ENCODE measurements at regions not wholly inside any gene's neighbourhood (a gene's known extent, or its start where the extent isn't known, plus 50 kb on each side); places are given as distances from the start of the nearest gene placed in this dataset.
"Not testable (repeated sequence)": the region's sequence is repeated elsewhere in the genome, so short reads cannot be mapped to it uniquely, and the experiment has no call there.

DNA sequence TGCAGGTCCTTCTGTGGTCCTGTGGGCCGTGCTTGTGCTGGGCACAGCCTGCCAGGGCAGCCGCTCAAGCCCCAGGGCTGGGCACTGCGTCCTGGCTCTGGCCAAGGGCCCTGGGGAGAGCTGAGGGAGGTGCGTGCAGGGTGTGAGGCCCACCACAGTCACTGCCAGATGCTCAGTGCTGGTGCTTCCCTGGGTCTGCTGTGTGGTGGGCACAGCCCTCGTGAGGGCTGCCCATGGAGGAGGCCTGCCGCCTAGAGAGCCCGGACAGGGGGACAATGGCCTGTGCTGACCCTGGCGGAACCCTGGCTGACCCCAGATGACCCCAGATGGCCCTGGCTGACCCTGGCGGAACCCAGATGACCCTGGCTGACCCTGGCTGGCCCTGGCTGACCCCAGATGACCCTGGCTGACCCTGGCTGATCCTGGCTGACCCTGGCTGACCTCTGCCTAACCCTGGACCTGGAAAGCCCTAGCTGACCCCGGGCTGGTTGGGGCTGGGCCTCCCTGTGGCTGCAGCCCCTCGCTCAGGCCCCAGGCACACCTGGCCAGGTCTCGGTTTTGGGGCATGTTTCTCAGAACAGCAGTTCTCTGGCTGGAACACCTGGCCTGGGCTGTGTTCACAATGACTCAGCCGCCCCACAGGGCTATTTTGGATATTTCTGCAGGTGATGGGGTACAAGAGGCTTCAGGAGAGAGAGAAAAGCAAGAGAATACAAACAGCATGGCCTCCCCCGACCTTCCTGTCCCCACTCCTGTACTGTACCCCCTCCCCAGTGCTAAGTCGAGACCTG is 55.4 kb downstream of the TMEM121 start:
- no peak for DNase-seq (ENCODE audit: low read depth, low spot score)

DNA sequence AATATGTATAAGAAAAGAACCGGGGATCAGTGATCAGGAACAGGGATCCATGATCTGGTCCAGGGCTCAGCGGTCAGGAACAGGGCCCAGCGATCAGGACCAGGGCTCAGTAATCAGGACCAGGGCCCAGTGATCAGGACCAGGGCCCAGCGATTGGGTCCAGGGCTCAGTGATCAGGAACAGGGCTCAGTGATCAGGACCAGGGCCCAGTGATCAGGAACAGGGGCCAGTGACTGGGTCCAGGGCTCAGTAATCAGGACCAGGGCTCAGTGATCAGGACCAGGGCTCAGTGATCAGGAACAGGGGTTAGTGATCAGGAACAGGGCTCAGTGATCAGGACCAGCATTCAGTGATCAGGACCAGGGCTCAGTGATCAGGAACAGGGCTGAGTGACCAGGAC is 56.3 kb downstream of the TMEM121 start:
- DNase-seq (ENCODE audit: low read depth, low spot score), result peak; percentile 1

DNA sequence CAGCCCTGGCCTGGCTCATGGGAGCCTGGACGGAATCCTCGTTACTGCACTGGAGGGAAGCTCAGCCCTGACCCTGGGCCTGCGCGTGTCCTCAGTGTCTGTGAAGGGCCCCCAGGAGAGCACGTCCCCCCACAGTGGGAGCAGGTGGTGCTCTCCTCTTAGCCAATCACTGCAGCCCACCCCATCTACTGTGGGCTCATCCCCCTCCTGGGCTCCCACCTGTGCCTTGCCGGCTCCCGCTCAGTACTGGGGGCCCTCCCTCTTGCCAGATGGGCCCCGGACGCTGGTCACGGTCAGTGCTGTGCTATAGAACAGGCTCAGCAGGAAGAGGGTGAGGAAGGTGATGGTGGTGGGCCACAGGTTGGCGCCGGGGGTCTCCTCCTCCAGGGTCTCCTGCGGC is 57.5 kb downstream of the TMEM121 start:
- not testable (repeated sequence) for DNase-seq (ENCODE audit: low read depth, low spot score)

DNA sequence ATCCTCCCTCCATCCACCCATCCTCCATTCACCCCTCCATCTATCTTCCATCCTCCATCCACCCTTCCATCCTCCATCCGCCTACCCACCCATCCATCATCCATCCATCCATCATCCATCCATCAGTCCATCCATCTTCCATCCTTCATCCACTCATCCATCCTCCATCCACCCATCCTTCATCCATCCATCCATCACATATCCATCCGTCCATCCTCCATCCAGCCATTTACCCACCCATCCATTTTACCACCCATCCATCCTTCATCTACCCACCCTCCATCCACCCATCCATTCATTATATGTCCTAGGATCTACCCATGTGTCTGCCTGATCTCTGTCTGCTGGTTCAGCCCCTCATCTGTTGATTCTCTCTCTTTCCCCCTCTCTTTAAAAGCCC is 58.9 kb downstream of the TMEM121 start:
- not testable (repeated sequence) for DNase-seq (ENCODE audit: low read depth, low spot score)

DNA sequence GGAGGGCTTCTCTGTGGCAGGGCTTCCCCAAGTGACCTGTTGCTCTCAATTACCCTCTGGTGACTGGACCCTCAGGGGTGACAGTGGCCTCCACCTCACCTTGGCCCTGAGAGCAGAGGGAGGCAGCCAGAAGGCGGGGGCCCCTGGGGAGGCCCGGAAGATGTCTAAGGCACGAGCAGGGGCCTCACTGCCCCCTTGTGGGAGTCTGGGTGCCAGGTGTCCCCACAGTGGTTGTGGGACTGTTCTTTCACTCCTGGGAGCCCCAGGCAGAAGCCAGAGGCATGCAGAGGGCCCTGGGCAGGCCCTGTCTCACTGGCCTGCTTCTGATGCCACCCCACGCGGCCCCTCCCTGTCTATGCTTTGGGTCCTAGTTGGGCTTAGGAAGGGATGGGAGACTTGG is 59.3 kb downstream of the TMEM121 start:
- not testable (repeated sequence) for DNase-seq (ENCODE audit: low read depth, low spot score)

DNA sequence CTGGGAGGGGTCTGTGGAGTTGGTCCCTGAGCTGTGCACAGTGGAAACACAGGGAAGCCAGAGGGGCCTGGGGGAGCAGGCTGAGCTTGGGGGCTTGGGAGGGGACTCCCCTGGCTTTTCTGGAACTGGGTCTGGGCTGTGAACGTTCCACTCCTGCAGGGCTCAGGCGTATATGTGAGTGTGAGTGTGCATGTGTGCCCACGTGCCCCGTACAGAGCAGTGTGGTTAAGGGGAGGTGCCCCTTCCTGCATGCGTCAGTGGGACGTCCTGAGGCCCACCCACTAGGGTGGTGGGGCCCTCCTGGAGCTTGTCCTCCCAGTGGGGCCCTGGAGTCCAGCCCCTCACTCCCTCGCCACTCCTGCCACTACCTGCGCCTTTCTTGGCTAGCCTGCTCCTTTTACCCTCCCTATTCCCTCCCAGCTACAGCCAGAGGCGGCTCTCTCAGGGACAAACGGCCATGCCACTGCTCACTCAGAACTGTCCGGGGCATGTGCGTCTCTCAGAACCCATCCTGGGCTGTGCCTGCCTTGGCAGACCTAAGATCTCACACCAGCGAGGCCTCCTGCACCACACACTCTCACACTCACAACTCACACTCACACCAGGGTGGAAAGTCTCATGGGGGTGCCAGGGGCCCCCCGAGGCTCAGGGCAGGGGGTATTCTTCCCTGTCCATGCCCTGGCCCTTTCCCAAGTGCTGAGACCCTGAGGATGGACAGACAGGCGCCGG is 59.9 kb downstream of the TMEM121 start:
- DNase-seq (ENCODE audit: low read depth, low spot score), result not testable (repeated sequence)

DNA sequence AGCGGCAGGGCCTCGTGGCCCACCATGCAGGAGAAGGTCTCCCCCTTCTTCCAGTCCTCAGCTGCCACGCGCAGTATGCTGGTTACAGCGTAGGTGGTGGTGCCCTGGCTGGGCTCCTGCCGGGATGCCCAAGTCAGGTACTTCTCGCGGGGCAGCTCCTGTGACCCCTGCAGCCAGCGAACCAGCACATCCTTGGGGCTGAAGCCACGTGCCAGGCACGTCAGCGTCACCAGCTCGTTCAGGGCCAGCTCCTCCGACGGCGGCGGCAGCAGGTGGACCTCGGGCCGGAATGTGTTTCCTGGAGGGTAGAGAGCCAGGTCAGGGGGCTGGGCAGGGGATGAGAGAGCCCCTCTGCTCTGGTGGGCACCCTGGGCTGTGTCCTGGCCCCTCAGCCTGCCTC is 60.7 kb downstream of the TMEM121 start:
- DNase-seq (ENCODE audit: low read depth, low spot score), result not testable (repeated sequence)

DNA sequence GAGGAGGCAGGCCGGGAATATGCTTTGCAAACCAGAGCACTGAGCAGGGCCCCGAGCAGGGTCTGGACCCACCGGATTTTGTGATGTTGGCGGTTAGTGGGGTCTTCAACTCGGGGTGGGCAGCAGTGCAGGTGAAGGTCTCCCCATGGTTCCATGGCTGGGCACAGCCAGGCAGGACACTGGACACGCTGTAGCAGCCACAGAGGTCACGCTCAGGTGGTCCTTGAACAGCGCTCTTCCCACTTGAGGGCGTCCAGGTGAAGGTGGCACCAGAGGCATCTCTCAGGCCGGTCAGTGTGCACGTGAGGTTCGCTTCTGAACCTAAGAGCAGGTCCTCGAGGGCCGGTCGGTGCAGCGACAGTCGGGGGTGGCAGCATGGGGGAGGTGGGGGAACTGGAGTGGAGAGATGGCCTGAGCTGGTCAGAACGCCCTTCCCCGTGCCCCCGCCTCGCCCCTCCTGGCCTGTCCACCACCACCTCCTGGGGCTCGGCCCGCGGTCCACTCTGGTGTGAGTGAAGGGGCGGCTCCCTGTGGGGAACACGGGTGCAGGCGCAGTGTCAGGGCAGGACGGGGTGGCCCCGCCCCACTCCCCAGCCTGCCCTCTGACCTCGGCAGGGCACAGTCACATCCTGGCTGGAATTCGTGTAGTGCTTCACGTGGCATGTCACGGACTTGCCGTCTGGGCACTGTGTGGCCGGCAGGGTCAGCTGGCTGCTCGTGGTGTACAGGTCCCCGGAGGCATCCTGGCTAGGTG is 61.3 kb downstream of the TMEM121 start:
- not testable (repeated sequence) for DNase-seq (ENCODE audit: low read depth, low spot score)

DNA sequence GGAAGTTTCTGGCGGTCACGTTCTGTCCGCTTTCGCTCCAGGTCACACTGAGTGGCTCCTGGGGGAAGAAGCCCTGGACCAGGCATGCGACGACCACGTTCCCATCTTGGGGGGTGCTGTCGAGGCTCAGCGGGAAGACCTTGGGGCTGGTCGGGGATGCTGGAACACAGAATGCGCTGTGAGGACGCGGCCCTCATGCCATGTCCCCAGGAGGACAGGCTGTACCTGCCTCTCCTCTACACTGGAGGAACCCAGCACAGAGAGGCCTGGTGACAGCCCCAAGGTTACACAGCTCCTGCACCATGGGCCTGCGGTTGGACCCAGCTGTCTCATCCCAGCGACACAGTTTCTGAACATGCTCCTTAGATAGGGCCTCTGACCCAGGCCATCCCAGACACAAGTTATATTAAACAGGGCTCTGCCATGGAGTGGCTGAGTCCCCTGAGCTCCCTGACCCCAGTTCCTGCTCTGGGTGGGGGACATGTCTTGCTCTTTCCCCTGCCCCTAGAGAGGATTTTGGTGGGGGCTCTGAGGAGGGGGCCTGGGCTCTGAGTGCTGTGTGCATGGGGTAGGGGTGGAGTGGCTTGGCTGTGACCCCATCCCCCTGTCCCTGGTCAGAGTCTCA is 62.0 kb downstream of the TMEM121 start:
- no peak for DNase-seq (ENCODE audit: low read depth, low spot score)

DNA sequence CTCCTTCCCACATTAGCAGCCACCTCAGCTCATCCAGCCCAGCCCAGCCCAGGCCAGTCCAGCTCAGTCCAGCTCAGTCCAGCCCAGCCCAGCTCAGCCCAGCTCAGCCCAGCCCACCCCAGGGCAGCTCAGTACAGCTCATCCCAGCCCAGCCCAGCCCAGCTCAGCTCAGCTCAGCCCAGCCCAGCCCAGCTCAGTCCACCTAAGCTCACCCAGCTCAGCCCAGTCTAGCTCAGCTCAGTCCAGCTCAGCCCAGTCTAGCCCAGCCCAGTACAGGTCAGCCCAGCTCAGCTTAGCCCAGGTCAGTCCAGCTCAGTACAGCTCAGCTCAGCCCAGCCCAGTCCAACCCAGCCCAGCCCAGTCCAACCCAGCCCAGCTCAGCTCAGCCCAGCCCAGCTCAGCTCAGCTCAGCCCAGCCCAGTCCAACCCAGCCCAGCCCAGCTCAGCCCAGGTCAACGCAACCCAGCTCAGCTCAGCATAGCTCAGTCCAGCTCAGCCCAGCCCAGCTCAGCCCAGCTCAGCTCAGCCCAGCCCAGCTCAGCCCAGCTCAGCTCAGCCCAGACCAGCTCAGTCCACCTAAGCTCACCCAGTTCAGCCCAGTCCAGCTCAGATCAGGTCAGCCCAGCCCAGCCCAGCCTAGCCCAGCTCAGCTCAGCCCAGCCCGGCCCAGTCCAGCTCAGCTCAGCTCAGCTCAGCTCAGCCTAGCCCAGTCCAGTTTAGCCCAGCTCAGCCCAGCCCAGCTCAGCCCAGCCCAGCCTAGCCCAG is 63.0 kb downstream of the TMEM121 start:
- DNase-seq (ENCODE audit: low read depth, low spot score), result no peak

DNA sequence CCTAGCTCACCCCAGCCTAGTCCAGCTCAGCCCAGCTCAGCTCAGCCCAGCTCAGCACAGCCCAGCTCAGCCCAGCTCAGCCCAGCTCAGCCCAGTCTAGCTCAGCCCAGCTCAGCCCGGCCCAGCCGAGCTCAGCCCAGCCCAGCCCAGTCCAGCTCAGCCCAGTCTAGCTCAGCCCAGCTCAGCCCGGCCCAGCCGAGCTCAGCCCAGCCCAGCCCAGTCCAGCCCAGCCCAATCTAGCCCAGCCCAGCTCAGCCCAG is 63.5 kb downstream of the TMEM121 start:
- DNase-seq (ENCODE audit: low read depth, low spot score), result not testable (repeated sequence)

DNA sequence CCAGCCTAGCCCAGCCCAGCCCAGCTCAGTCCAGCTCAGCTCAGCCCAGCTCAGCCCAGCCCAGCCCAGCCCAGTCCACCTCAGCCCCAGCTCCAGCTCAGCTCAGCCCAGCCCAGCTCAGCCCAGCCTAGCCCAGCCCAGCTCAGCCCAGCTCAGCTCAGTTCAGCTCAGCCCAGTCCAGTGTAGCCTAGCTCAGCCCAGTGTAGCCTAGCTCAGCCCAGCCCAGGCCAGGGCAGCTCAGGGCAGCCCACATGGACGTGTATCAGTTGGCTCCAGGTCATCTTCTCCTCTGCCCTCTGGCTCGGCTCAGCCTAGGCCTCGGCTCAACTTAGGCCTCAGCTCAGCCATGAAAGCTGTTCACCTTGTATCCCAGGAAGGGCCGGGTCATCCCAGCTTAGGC is 64.7 kb downstream of the TMEM121 start:
- DNase-seq (ENCODE audit: low read depth, low spot score), result no peak

DNA sequence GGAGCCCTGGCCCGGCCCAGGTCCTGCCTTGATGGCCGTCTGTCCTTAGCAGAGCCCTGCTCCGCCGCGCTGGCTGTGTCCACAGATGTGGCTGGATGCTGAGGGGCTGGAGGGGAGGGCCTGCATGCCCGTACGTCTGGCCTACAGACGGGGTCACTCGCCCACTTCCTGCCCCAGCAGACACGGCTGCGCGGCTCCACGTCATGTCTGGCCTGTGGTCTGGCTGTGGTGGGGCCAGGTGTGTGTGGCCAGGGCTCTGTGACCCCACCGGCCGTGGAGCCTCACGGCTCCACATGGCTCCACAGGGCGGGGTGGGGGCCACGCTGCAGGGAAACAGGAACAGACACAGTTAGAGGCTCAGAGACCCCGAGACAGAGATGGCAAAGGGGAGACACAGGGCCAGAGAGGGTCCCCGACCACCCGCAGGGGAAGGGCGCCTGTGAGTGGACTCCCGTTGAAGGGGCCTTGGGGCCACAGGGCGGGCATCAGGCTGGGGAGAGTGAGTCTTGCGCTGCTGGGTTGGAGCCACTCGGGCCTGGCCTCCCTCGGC is 65.5 kb downstream of the TMEM121 start:
- not testable (repeated sequence) for DNase-seq (ENCODE audit: low read depth, low spot score)

DNA sequence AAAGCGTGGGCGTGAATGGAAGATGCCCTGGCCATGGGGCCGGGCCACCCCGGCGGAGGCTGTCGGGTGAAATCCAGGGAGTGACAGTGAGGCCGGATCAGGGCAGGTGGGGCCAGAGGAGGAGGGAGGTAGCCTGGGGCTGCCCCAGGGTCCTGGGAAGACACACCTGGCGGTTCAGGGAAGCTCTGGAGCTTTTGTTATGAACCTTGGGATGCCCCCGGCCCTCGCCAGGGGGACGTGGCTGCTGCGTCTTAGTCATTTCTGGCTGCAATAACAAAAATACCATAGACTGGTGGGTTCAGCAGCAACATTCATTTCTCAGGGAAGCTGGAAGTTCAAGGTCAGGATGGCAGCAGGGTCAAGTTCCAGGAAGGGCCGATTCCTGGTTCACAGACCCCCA is 66.3 kb downstream of the TMEM121 start:
- DNase-seq (ENCODE audit: low read depth, low spot score), result not testable (repeated sequence)

DNA sequence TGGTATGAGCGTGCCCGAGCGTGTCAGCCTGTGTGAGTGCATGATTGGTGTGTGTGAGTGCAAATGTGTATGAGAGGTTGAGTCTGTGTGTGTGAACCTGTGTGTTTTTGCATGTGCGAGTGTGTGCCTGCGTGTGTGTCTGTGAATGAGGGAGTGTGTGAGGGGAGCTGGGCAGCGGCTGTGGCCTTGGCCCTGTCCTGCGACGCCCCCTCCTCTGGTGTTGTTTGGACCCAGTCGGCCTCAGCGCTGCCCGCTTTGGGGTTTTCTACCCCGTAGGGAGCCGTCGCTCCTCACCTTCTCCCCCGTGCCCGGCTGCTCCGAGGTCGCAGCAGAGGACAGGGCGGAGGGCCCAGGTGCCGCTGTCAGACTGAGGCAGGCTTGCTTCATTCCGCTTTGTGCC is 69.0 kb downstream of the TMEM121 start:
- not testable (repeated sequence) for DNase-seq (ENCODE audit: low read depth, low spot score)

DNA sequence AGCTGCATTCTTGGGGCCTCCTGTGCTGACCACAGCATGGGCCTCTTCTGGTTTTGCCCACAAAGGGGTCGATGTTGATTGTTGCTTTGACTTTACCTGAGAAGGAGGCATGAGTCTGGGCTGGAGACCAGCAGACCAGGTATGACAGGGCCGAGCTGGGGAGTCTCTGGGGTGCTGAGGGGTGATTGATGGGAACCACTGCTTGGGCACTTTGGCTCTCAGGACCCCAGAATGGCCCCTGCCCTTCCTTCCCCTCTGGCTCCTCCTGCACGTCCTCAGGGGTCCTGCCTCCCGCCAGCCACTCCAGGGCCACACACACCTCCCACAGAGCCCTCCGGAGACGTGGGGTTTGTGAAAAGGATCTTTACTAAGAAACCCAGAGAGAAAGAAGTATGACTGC is 70.0 kb downstream of the TMEM121 start:
- not testable (repeated sequence) for DNase-seq (ENCODE audit: low read depth, low spot score)

DNA sequence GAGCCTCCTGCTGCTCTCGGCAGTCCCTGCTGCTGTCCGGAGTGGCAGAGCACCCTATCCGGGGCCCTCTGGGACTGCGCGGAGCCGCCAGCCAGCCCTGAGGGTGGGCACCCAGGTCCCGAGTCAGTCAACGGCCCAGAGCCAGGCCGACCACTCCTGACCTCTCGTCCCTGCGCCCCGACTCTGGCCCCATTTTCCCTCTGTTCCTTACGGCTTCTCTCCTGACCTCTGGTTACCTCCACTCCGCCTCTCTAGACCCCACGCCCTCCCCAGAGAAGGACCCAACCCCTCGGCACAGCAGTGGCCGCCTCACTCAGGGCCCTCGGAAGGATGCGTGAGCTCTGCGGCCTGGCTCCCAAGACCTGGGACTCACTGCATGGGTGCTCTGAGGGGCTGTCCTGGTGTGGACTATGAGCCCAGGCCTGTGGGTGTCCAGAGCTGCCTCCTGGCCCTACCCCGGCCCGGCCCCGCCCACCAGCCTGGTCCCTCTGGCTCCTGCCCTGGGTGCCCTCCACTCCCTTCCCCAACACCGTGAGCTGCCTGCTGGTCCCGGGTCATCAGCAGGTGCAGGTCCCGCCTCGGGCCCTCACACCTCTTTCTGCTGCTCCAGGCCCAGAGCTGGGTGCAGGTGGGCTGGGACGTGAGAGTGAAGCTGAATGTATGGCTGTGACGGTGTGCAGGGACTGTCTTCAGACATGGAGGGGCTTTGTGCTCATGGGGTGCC is 71.8 kb downstream of the TMEM121 start:
- not testable (repeated sequence) for DNase-seq (ENCODE audit: low read depth, low spot score)

DNA sequence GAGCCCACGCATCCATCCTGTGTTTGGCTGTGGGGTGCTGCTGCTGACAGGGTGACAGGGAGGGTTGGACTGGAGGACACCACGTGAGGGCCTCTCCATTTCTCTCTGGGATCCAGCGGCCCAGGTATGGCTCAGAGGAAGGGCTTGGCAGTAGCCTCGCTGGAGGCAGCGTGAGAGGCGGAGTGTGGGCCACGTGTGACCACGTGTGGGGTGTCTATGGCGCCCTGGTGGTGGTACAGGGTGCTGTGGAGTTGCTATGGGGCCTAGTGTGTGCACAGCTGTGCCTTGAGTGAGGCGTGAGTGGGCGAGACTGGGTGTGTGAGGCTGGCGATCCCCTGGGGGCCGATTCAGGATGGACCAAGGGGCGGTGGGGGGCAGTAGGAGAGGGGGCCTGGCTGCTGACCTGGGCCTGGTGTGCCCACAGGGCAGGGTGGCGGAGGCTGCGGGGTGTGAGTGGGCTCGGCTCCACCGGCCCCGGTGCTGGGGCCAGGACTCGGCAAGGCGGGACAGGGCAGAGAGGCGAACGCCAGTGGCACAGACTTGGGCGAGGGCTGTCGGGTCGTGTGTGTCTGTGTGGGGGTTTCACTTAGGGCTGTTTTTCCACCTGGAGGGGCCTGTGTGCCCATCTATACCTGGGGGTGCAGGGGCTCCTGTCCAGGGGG is 72.7 kb downstream of the TMEM121 start:
- not testable (repeated sequence) for DNase-seq (ENCODE audit: low read depth, low spot score)

DNA sequence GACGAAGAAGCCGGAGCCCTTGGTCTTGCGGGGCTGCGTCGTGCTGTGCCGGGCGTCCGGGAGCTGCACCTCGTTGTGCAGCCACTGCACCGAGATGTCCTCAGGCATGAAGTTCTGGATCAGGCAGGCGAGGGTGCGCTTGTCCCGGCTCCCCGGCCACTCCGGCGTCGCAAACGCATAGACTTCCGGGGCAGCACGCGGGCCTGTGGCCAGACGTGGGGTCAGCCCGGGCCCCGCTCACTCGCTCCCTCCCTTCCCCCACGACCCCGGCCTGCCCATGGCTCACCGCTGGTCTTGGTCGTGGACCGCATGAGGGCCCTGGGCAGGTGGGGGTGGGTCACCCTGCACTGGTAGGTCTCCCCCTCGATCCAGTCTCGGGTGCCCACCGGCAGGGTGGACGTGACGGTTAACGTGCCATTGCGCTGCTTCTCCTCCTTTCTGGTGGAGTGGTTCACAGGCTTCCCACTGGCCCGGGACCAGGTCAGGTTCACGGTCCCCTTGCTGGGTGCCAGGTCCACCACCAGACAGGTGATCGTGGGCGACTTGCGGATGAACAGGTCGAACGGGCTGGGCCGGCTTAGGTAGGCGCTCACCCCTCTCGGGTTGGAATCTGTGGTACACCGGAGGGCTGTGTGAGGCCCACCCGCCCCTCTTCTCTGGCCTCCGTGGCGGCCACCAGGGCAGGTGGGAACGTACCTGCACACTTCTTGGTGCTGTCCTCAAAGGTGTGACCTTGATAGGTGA is 74.0 kb downstream of the TMEM121 start:
- not testable (repeated sequence) for DNase-seq (ENCODE audit: low read depth, low spot score)
